GM12878 (cell line): ENCODE measurements at regions not wholly inside any gene's neighbourhood (a gene's known extent, or its start where the extent isn't known, plus 50 kb on each side); places are given as distances from the start of the nearest gene placed in this dataset.

Experiments used
- ATAC-seq: fragments of 200-7000 bp; cut with Tn5 transposase; 3 replicates; pipeline ENCODE4 v1.9.1; 2020; ENCODE audit warnings: mild to moderate bottlenecking, moderate library complexity
- BruUV-seq: library from RNA; stranded (reverse); fragments of 400-500 nt; replicated peaks from 2 replicates; lab custom pipeline; 2021; lab: Mats Ljungman, UMichigan
- CTCF ChIA-PET: fragments of 300-600 bp; sonication (Branson Sonifier 250); formaldehyde crosslinking; extraction: SDS; loops from one replicate; lab custom pipeline; 2021; ENCODE audit warnings: inconsistent platforms; lab: Yijun Ruan, JAX
- POLR2A ChIA-PET: fragments of 350-600 bp; formaldehyde crosslinking; extraction: SDS; loops from one replicate; lab custom pipeline; 2021; ENCODE audit warnings: inconsistent platforms; lab: Charles Lee
- RAD21 ChIA-PET: fragments of 300-600 bp; sonication (Branson Sonifier 250); formaldehyde crosslinking; loops from one replicate; lab custom pipeline; 2023; ENCODE audit warnings: antibody characterized with exemption; ENCODE audit not compliant: unreplicated experiment; lab: Charles Lee
- SMC1A ChIA-PET: fragments of 300-600 bp; sonication (Branson Sonifier 250); formaldehyde crosslinking; loops from one replicate; lab custom pipeline; 2023; ENCODE audit not compliant: unreplicated experiment, uncharacterized antibody; lab: Charles Lee
- DNase-seq: peaks from one replicate; pipeline ENCODE4 v3.0.0-alpha.2; 2011; ENCODE audit warnings: low read depth, low spot score
- FAIRE-seq: peaks from 3 replicates; lab custom pipeline; 2011; peaks lifted over from hg19 to GRCh38; lab: Jason Lieb, UNC
- H2AFZ ChIP-seq: 2 replicates; pipeline ENCODE4 v1.6.0; 2011; ENCODE audit warnings: low read depth, low read length, control low read depth; ENCODE audit not compliant: control insufficient read depth
- H3K27ac ChIP-seq: 2 replicates; pipeline ENCODE4 v1.5.1; 2011; ENCODE audit warnings: control low read depth; ENCODE audit not compliant: control insufficient read depth, insufficient read depth
- H3K27me3 ChIP-seq, 2 experiments: replicated peaks in 1 of 2; 2 replicates each; pipeline versions ENCODE4 v1.6.0 to v1.6.1; 2011; ENCODE audit warnings: low read length in 1 of 2; ENCODE audit not compliant: control insufficient read depth in 2 of 2, insufficient read depth in 2 of 2
- H3K36me3 ChIP-seq, 2 experiments: 2 replicates each; pipeline ENCODE4 v1.5.1; 2011; ENCODE audit warnings: low read length in 1 of 2; ENCODE audit not compliant: control insufficient read depth in 2 of 2, insufficient read depth in 2 of 2
- H3K4me1 ChIP-seq: 2 replicates; pipeline ENCODE4 v1.6.1; 2011; ENCODE audit warnings: mild to moderate bottlenecking, low read length, moderate library complexity, mixed read lengths; ENCODE audit not compliant: control insufficient read depth, insufficient read depth
- H3K4me2 ChIP-seq: 2 replicates; pipeline ENCODE4 v1.6.0; 2011; ENCODE audit warnings: control low read depth; ENCODE audit not compliant: control insufficient read depth, insufficient read depth
- H3K4me3 ChIP-seq: fragments of 200-600 bp; sonication (generic); 2 replicates; pipeline ENCODE4 v1.5.1; 2016
- H3K79me2 ChIP-seq: 2 replicates; pipeline ENCODE4 v1.6.0; 2011; ENCODE audit warnings: low read length; ENCODE audit not compliant: control insufficient read depth, insufficient read depth
- H3K9ac ChIP-seq: 2 replicates; pipeline ENCODE4 v1.8.0; 2011; ENCODE audit warnings: low read length, control low read depth, mixed read lengths; ENCODE audit not compliant: control insufficient read depth, insufficient read depth
- H3K9me3 ChIP-seq: replicated peaks from 3 replicates; pipeline ENCODE4 v1.5.1; 2011; ENCODE audit warnings: mild to moderate bottlenecking, low read length; ENCODE audit not compliant: control insufficient read depth, insufficient read depth
- H4K20me1 ChIP-seq: 2 replicates; pipeline ENCODE4 v1.6.0; 2011; ENCODE audit not compliant: control insufficient read depth, insufficient read depth
- ASH2L ChIP-seq: fragments of 300-600, 200-600 bp; sonication (generic); IDR thresholded peaks from 2 replicates; pipeline ENCODE4 v1.6.1; 2017; ENCODE audit warnings: low read depth, mild to moderate bottlenecking, borderline replicate concordance
- BACH1 ChIP-seq: fragments of 450-650 bp; IDR thresholded peaks from 2 replicates; pipeline ENCODE4 v1.6.1; 2017; ENCODE audit warnings: mild to moderate bottlenecking, borderline replicate concordance
- ETV6 ChIP-seq, 2 experiments: fragments of 450-650 bp in 1 of 2; IDR thresholded peaks in 1 of 2; conservative IDR thresholded peaks in 1 of 2; 2 replicates each; pipeline ENCODE4 v1.6.1; 2014; ENCODE audit warnings: antibody characterized with exemption in 1 of 2, borderline replicate concordance in 1 of 2, low read depth in 1 of 2, mild to moderate bottlenecking in 1 of 2, moderate library complexity in 1 of 2
- HDGF ChIP-seq: fragments of 450-650 bp; IDR thresholded peaks from 2 replicates; pipeline ENCODE4 v1.6.1; 2016; ENCODE audit warnings: antibody characterized with exemption
- IKZF1 ChIP-seq: fragments of 450-650 bp; conservative IDR thresholded peaks from 2 replicates; pipeline ENCODE4 v1.6.1; 2017; ENCODE audit warnings: antibody characterized with exemption, mild to moderate bottlenecking
- LARP7 ChIP-seq: fragments of 450-650 bp; IDR thresholded peaks from 2 replicates; pipeline ENCODE4 v1.6.1; 2017; ENCODE audit warnings: mild to moderate bottlenecking
- MTA3 ChIP-seq: IDR thresholded peaks from 2 replicates; pipeline ENCODE4 v1.6.1; 2012; ENCODE audit warnings: low read length, inconsistent platforms, borderline replicate concordance
- NR2C1 ChIP-seq: fragments of 450-650 bp; IDR thresholded peaks from 2 replicates; pipeline ENCODE4 v1.6.1; 2017; ENCODE audit warnings: antibody characterized with exemption, mild to moderate bottlenecking, moderate library complexity
- PAX5 ChIP-seq: IDR thresholded peaks from 2 replicates; pipeline ENCODE4 v1.6.1; 2011; ENCODE audit warnings: low read depth, low read length, borderline replicate concordance
- PRDM15 ChIP-seq: fragments of 450-650 bp; formaldehyde crosslinking; IDR thresholded peaks from 2 replicates; pipeline ENCODE4 v1.4.0; 2020; ENCODE audit warnings: mild to moderate bottlenecking, moderate library complexity
- RUNX3 ChIP-seq: IDR thresholded peaks from 2 replicates; pipeline ENCODE4 v1.6.1; 2012; ENCODE audit warnings: low read length, inconsistent platforms
- SREBF1 ChIP-seq: IDR thresholded peaks from 2 replicates; pipeline ENCODE4 v1.6.1; 2012; ENCODE audit warnings: mild to moderate bottlenecking, low read length
- STAT3 ChIP-seq: IDR thresholded peaks from 2 replicates; pipeline ENCODE4 v1.6.1; 2011; ENCODE audit warnings: low read depth, low read length, improper control_type of control experiment
- TAF1 ChIP-seq: IDR thresholded peaks from 2 replicates; pipeline ENCODE4 v1.6.1; 2011; ENCODE audit warnings: mild to moderate bottlenecking, low read depth, low read length, borderline replicate concordance
- WGBS: methylation state at CpG from one replicate; pipeline ENCODE4 v1.1.6; 2016; ENCODE audit warnings: low lambda C conversion rate; ENCODE audit not compliant: insufficient replicate concordance, insufficient coverage; ENCODE audit errors: missing lambda C conversion rate; 5-methylcytosine and 5-hydroxymethylcytosine counted together
- in situ Hi-C: fragments of 300-500 bp; cut with MboI; formaldehyde crosslinking; loops from 9 replicates; pipeline ENCODE4 v1.14.3; 2018; ENCODE audit warnings: mixed read lengths
- intact Hi-C: fragments of 100-400 bp; cut with micrococcal nuclease; formaldehyde crosslinking; loops from one replicate; pipeline ENCODE4 v1.14.2; 2022; ENCODE audit not compliant: unreplicated experiment
- TF ChIP-seq, protein P1 (sequence below): IDR thresholded peaks from 2 replicates; pipeline ENCODE4 v1.6.1; 2012; ENCODE audit warnings: mild to moderate bottlenecking, low read depth, low read length
- TF ChIP-seq, protein P2 (sequence below): fragments of 450-650 bp; IDR thresholded peaks from 2 replicates; pipeline ENCODE4 v1.6.1; 2018; ENCODE audit warnings: mild to moderate bottlenecking, low read depth, moderate library complexity; ENCODE audit not compliant: partially characterized antibody

DNA sequence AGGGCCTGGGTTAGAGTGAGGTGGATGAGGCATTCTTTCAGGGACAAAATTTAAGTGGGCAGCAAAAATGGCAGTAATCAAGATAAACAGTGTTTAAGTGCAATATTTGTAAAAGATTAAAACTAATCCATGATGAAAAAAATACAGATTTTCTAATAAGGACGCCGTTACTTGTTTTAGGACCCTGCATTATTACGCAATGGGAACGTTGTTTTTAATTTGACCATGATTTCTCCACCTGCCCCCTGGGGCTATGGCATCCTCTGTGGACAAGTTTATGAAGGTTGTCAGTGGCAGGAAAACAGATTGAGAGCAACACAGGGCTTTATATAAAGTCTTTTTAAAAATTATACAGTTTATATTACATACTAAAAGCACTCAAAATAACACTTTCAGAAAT is 380.6 kb upstream of the PHF14 start:
- intact Hi-C loops (no loop called here), in situ Hi-C loops (no loop called here)
- ATAC-seq (no peak), DNase-seq (no peak), FAIRE-seq (no peak)
- no TSS peak for BruUV-seq
- H3K4me3 ChIP-seq: no peak overlapping the region
- ChIA-PET POLR2A (no interaction called here), RAD21 (no interaction called here), CTCF (no interaction called here), SMC1A (interaction anchor here (0.7 kb wide), 1 partner anchor 11 kb away, joined by 3 read pairs; no protein-coding TSS in a partner anchor)
- no peaks in the 10 kb centered on the region for H3K9me3 ChIP-seq
- no peak overlapping the region for H3K9ac ChIP-seq
- H3K79me2 ChIP-seq: no peaks in the 10 kb centered on the region
- no peak overlapping the region for H3K27ac ChIP-seq
- H3K27me3 ChIP-seq: no peaks in the 10 kb centered on the region; a peak in 1 of 4 replicates
- no peaks in the 10 kb centered on the region for H3K4me1 ChIP-seq
- H3K36me3 ChIP-seq: no peaks in the 10 kb centered on the region
- no peak overlapping the region for H2AFZ ChIP-seq
- H3K4me2 ChIP-seq: no peak overlapping the region
- H4K20me1 ChIP-seq: no peaks in the 10 kb centered on the region
- 51% methylated on average over 4 of the region's 4 CpGs for WGBS
- no peak for TF ChIP-seq RUNX3
- no peak for TF ChIP-seq PAX5
- TF ChIP-seq ASH2L: no peak
- no peak for TF ChIP-seq SREBF1
- no peak for TF ChIP-seq MTA3
- no peak for TF ChIP-seq PRDM15
- no peak for TF ChIP-seq NR2C1
- TF ChIP-seq, protein P1, sequence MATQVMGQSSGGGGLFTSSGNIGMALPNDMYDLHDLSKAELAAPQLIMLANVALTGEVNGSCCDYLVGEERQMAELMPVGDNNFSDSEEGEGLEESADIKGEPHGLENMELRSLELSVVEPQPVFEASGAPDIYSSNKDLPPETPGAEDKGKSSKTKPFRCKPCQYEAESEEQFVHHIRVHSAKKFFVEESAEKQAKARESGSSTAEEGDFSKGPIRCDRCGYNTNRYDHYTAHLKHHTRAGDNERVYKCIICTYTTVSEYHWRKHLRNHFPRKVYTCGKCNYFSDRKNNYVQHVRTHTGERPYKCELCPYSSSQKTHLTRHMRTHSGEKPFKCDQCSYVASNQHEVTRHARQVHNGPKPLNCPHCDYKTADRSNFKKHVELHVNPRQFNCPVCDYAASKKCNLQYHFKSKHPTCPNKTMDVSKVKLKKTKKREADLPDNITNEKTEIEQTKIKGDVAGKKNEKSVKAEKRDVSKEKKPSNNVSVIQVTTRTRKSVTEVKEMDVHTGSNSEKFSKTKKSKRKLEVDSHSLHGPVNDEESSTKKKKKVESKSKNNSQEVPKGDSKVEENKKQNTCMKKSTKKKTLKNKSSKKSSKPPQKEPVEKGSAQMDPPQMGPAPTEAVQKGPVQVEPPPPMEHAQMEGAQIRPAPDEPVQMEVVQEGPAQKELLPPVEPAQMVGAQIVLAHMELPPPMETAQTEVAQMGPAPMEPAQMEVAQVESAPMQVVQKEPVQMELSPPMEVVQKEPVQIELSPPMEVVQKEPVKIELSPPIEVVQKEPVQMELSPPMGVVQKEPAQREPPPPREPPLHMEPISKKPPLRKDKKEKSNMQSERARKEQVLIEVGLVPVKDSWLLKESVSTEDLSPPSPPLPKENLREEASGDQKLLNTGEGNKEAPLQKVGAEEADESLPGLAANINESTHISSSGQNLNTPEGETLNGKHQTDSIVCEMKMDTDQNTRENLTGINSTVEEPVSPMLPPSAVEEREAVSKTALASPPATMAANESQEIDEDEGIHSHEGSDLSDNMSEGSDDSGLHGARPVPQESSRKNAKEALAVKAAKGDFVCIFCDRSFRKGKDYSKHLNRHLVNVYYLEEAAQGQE: no peak
- no peak for TF ChIP-seq STAT3
- TF ChIP-seq ETV6 (conservative IDR thresholded peaks at IDR 0.05 in 1 of 2, IDR thresholded peaks at IDR 0.05 in 1 of 2; ENCODE audit: borderline replicate concordance in 1 of 2, low read depth in 1 of 2): no peak
- TF ChIP-seq IKZF1: no peak
- TF ChIP-seq, protein P2, sequence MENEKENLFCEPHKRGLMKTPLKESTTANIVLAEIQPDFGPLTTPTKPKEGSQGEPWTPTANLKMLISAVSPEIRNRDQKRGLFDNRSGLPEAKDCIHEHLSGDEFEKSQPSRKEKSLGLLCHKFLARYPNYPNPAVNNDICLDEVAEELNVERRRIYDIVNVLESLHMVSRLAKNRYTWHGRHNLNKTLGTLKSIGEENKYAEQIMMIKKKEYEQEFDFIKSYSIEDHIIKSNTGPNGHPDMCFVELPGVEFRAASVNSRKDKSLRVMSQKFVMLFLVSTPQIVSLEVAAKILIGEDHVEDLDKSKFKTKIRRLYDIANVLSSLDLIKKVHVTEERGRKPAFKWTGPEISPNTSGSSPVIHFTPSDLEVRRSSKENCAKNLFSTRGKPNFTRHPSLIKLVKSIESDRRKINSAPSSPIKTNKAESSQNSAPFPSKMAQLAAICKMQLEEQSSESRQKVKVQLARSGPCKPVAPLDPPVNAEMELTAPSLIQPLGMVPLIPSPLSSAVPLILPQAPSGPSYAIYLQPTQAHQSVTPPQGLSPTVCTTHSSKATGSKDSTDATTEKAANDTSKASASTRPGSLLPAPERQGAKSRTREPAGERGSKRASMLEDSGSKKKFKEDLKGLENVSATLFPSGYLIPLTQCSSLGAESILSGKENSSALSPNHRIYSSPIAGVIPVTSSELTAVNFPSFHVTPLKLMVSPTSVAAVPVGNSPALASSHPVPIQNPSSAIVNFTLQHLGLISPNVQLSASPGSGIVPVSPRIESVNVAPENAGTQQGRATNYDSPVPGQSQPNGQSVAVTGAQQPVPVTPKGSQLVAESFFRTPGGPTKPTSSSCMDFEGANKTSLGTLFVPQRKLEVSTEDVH: no peak
- TF ChIP-seq BACH1: no peak
- TF ChIP-seq LARP7: no peak
- no peak for TF ChIP-seq TAF1
- no peak for TF ChIP-seq HDGF
